ENCODE measurements at regions not wholly inside any gene's neighbourhood (a gene's known extent, or its start where the extent isn't known, plus 50 kb on each side); places are given as distances from the start of the nearest gene placed in this dataset.

DNA sequence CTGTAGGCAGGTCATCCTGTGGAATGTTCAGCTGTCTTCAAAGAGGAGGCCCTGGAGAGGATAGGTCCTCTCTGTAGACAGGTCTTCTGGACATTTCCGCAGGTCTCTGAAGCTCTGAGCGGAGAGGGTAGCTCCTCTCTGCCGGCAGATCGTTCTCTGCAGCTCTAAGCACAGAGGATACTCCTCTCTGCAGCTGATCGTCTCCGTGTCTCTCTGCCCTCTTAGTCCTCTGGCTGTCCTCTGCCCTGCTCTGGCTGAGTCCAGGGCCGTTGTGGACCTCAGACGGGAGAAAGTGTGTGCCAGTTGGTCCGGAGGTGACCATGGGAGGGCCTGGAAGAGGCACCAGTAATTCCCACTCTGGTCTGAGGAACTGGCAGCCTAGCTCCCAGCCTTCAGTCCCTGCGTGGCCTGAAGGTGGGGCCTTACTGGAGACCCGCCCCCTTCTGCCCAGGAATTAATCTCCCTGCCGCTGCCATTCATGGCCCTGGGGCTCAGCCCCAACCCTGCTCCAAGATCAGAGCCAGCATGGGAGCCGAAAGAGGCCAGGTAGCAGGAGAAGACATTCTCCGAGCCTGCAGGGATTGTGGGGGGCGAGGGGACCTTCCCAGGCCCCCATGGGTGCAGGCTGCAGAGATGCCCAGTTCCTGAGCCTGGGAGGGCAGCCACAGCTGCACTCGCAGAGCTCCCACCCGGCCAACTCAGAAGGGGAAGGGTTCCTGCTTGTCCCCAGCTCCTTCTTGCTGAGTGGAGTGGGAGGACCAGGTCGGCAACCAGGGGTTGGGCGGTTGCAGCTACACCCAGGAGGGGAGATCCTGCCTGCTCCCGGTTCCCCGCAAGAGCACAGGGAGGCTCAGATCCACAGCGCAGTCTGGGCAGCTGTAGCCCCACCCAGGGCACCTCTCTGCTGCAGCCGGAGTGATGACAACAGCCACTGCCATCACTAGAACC lies 488.7 kb downstream of the RSL24D1 start:
- DNase-seq, result no peak

DNA sequence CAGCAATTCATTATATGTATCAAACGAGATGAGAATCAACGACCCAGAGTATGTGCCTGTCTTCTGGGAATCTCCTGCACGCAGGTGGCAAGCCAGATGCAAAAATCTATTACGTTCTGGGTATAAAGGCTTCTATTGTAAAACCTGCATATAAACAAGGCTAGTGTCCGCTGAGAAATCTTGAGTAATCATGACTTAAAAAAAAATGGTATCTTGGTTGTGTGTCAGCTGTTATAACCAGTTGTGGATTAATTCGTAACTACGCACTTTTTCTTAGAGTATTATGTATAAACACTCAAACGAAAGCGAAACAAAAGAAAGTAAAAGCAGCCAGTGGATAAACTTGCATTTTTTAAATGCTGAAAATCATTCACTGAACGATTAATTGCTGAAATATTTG lies 509.1 kb downstream of the RSL24D1 start:
- no peak for DNase-seq

All from DMS79 treated with DMSO at 0.1 percent for 48 hours (cell line).